Gastroesophageal sphincter (tissue), 3 donors: ENCODE measurements at regions not wholly inside any gene's neighbourhood (a gene's known extent, or its start where the extent isn't known, plus 50 kb on each side); places are given as distances from the start of the nearest gene placed in this dataset.

ENCODE experiments used
- CTCF ChIP-seq, 4 experiments: fragments of 200-600 bp in 2 of 4; fragments of 450-650 bp in 2 of 4; sonication (generic) in 1 of 4; IDR thresholded peaks; one replicate each; pipeline ENCODE4 v1.5.1; 2017 to 2019; ENCODE audit warnings: antibody characterized with exemption in 4 of 4, mild to moderate bottlenecking in 2 of 4, moderate library complexity in 2 of 4
- POLR2A ChIP-seq, 2 donors: fragments of 450-650 bp; IDR thresholded peaks; one replicate each; pipeline ENCODE4 v1.6.1; 2017; ENCODE audit warnings: antibody characterized with exemption in 2 of 2, mild to moderate bottlenecking in 2 of 2, moderate library complexity in 1 of 2
- POLR2AphosphoS5 ChIP-seq: sonication (generic); formaldehyde crosslinking; IDR thresholded peaks from one replicate; pipeline ENCODE4 v1.6.1; 2017; ENCODE audit warnings: antibody characterized with exemption

DNA sequence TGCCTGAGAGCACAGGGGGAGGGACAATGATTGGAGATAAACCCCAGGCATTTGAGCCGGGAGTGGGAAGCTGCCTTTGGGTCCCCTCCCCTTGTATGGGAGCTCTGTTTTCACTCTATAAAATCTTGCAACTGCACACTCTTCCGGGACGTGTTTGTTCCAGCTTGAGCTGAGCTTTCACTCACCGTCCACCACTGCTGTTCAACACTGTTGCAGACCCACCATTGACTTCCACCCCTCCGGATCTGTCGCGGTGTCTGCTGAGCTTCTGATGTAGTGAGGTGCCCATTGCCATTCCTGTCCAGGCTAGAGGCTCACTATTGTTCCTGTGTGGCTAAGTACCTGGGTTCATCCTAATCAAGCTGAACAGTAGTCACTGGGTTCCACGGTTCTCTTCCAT is 231.6 kb upstream of the CWC22 start:
- no peak for TF ChIP-seq CTCF (IDR thresholded peaks at IDR 0.05)
- TF ChIP-seq POLR2A (IDR thresholded peaks at IDR 0.05) = no peak
- no peak for TF ChIP-seq POLR2AphosphoS5
